Stomach (tissue), 4 donors: ENCODE measurements at regions not wholly inside any gene's neighbourhood (a gene's known extent, or its start where the extent isn't known, plus 50 kb on each side); places are given as distances from the start of the nearest gene placed in this dataset.

Experiments used
- POLR2A ChIP-seq, 4 donors: fragments of 450-650 bp; IDR thresholded peaks; one replicate each; pipeline ENCODE4 v1.6.1; 2016; ENCODE audit warnings: antibody characterized with exemption in 4 of 4, control low read depth in 2 of 4, mild to moderate bottlenecking in 1 of 4, moderate library complexity in 1 of 4
- POLR2AphosphoS5 ChIP-seq, 3 donors: sonication (generic); formaldehyde crosslinking; IDR thresholded peaks; one replicate each; pipeline ENCODE4 v1.6.1; 2016; ENCODE audit warnings: antibody characterized with exemption in 3 of 3

- TF ChIP-seq POLR2AphosphoS5 (IDR thresholded peaks at IDR 0.05): peak in 1 of 3 donors; percentile 16
- TF ChIP-seq POLR2A (IDR thresholded peaks at IDR 0.05): no peak
Observed at GRCh38 chr10:113982769-113983168, 60.9 kb upstream of the ADRB1 start.
